Right cardiac atrium (tissue), 5 donors: ENCODE measurements at regions not wholly inside any gene's neighbourhood (a gene's known extent, or its start where the extent isn't known, plus 50 kb on each side); places are given as distances from the start of the nearest gene placed in this dataset.

ENCODE experiments used
- ATAC-seq, 2 donors: fragments of 200-7000 bp; cut with Tn5 transposase; one replicate each; pipeline versions ENCODE4 v1.8.0 to v1.9.1; 2020; ENCODE audit warnings: moderate library complexity in 2 of 2, mild to moderate bottlenecking in 1 of 2
- DNase-seq, 3 donors: peaks; one replicate each; pipeline ENCODE4 v3.0.0-alpha.2; 2020
- H3K27ac ChIP-seq: one replicate; pipeline ENCODE4 v1.5.1; 2013; ENCODE audit warnings: mild to moderate bottlenecking, low read length, control low read depth, moderate library complexity
- H3K27me3 ChIP-seq: one replicate; pipeline ENCODE4 v1.6.1; 2013; ENCODE audit not compliant: control insufficient read depth, insufficient read depth
- H3K4me1 ChIP-seq: one replicate; pipeline ENCODE4 v1.6.1; 2013; ENCODE audit warnings: low read length; ENCODE audit not compliant: control insufficient read depth, insufficient read depth
- H3K4me3 ChIP-seq: one replicate; pipeline ENCODE4 v1.5.1; 2013; ENCODE audit warnings: low read length, control low read depth
- H3K9me3 ChIP-seq: one replicate; pipeline ENCODE4 v1.6.1; 2013; ENCODE audit warnings: low read length; ENCODE audit not compliant: control insufficient read depth
- WGBS: extraction: QIAGEN DNeasy Blood & Tissue Kit; methylation state at CpG from one replicate; pipeline ENCODE4 v1.1.7; 2013; 5-methylcytosine and 5-hydroxymethylcytosine counted together
- intact Hi-C, 4 donors: fragments of 100-400 bp; cut with DNase I; formaldehyde crosslinking; loops; one replicate each; pipeline versions ENCODE4 v1.11.0 to v1.14.0; 2022 to 2023
- donor health status: healthy with polysubstance abuse.
- donor health status: DM: no; HTN: yes; CAD: no.
- donor health status: DM: no; HTN: no; CAD: no.
- donor health status: DM: no; HTN: yes; CAD: no; lungs with severe emphysema.
- donor health status: DM: yes; HTN: yes; CAD: no.

DNA sequence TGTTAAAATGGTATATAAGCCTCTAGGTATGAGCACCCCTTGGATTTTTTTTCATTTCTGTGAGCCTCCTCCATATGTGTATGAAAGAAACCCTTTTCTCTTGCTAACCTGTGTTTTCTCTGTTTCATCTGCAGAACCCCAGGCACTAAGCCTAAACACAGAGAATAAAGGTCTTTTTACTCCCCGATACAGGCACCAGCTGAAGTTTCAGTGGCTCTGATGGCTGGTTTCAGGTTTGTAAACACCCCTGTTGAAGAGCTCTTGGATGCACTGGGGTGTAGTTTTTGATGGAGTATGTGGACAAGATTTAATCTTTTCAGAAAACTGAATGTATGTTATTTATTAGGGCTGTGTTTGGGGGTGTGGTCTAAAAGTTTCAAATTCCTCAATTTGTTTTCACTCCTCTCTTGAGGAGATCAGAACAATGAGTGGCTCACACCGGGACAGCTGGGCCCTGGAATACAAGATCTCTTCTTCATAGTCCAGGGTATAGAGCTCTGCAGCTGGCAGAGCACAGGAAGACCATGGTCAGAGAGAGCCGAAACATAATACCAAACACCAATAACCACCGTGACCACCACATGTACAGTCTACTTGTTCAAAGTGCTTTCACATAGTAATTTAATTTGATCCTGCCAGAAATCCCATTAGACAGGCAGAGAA is 50.2 kb upstream of the VTCN1 start:
- intact Hi-C loops, result no loop called here
- WGBS, result 84% methylated on average over 4 of the region's 4 CpGs
- ATAC-seq (no peak), DNase-seq (no peak)
- Histone ChIP-seq H3K27me3 (no peaks in the 10 kb centered on the region), H3K4me3 (no peak overlapping the region), H3K27ac (no peak overlapping the region), H3K9me3 (no peaks in the 10 kb centered on the region), H3K4me1 (no peaks in the 10 kb centered on the region)
